HUES6 (cell line): ENCODE measurements at regions not wholly inside any gene's neighbourhood (a gene's known extent, or its start where the extent isn't known, plus 50 kb on each side); places are given as distances from the start of the nearest gene placed in this dataset.
"Not testable (repeated sequence)": the region's sequence is repeated elsewhere in the genome, so short reads cannot be mapped to it uniquely, and the experiment has no call there.

ENCODE experiments used
- H3K27ac ChIP-seq: 2 replicates; pipeline ENCODE4 v1.7.0; 2013; ENCODE audit warnings: low read depth, mild to moderate bottlenecking, low read length, inconsistent platforms
- H3K27me3 ChIP-seq: 2 replicates; pipeline ENCODE4 v1.6.1; 2013; ENCODE audit warnings: low read length; ENCODE audit not compliant: control insufficient read depth, insufficient read depth
- H3K36me3 ChIP-seq: 2 replicates; pipeline ENCODE4 v1.6.1; 2013; ENCODE audit warnings: low read length; ENCODE audit not compliant: control insufficient read depth, insufficient read depth
- H3K4me1 ChIP-seq: 2 replicates; pipeline ENCODE4 v1.6.1; 2013; ENCODE audit warnings: low read length; ENCODE audit not compliant: control insufficient read depth, insufficient read depth
- H3K4me3 ChIP-seq: 2 replicates; pipeline ENCODE4 v1.5.1; 2013; ENCODE audit warnings: low read depth, low read length
- H3K9ac ChIP-seq: one replicate; pipeline ENCODE4 v1.6.1; 2013; ENCODE audit warnings: mild to moderate bottlenecking, low read length
- H3K9me3 ChIP-seq: 2 replicates; pipeline ENCODE4 v1.6.1; 2013; ENCODE audit warnings: low read depth, low read length; ENCODE audit not compliant: control insufficient read depth, insufficient read depth

GRCh38 chr13:19053561-19053960, 128.1 kb downstream of the TUBA3C start:
- Histone ChIP-seq H3K4me1 (no peaks in the 10 kb centered on the region), H3K27ac (no peak overlapping the region), H3K9me3 (peaks cover 93% of the 10 kb centered on the region), H3K4me3 (no peak overlapping the region), H3K36me3 (no peaks in the 10 kb centered on the region), H3K9ac (no peak overlapping the region), H3K27me3 (no peaks in the 10 kb centered on the region)

DNA sequence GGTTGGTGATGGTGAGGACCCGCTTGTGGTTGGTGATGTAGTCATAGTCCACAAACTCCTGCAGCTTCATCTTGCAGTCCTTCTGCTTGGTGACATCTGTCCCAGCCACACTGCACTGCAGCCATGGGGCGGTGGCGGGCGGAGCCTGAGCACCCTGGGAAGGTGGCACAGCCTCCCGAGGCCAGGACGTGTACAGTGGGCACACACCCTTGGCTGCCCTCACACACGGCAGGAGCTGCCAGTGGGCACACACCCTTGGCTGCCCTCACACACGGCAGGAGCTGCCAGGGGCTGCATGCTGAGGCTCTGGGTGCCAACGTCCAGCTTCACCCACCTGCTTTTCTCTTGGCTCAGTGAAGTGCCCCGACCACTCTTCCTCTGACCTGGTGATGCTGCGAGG, 128.7 kb downstream of the TUBA3C start:
- no peaks in the 10 kb centered on the region for H3K4me1 ChIP-seq
- H3K27ac ChIP-seq, result no peak overlapping the region
- H3K9ac ChIP-seq, result no peak overlapping the region
- H3K27me3 ChIP-seq, result no peaks in the 10 kb centered on the region
- peaks cover 93% of the 10 kb centered on the region for H3K9me3 ChIP-seq
- H3K36me3 ChIP-seq, result no peaks in the 10 kb centered on the region
- H3K4me3 ChIP-seq, result no peak overlapping the region

DNA sequence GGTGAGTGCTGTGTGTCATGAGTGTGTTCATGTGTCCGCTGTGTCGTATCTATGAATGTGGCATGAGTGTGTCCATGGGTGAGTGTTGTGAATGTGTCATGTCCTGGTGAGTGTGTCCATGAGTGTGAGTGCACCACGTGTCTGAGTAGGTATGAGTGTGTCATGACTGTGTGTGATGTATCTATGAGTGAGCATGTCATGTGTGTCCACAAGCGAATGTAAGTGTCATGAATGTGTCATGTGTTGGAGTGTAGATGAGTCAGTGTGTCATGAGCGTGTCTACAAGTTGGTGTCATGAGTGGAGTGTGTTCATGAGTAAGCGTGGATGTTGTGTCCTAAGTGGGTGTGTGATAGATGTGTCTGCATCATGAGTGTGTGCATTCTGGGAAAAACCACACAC, 129.4 kb downstream of the TUBA3C start:
- Histone ChIP-seq H3K36me3 (no peaks in the 10 kb centered on the region), H3K27me3 (no peaks in the 10 kb centered on the region), H3K4me3 (no peak overlapping the region), H3K4me1 (no peaks in the 10 kb centered on the region), H3K9me3 (peaks cover 93% of the 10 kb centered on the region), H3K27ac (no peak overlapping the region), H3K9ac (no peak overlapping the region)

GRCh38 chr13:19050901-19051300, 130.7 kb downstream of the TUBA3C start:
- Histone ChIP-seq H3K27me3 (no peaks in the 10 kb centered on the region), H3K36me3 (no peaks in the 10 kb centered on the region), H3K9ac (no peak overlapping the region), H3K27ac (no peak overlapping the region), H3K4me3 (no peak overlapping the region), H3K4me1 (no peaks in the 10 kb centered on the region), H3K9me3 (peaks cover 86% of the 10 kb centered on the region)

DNA sequence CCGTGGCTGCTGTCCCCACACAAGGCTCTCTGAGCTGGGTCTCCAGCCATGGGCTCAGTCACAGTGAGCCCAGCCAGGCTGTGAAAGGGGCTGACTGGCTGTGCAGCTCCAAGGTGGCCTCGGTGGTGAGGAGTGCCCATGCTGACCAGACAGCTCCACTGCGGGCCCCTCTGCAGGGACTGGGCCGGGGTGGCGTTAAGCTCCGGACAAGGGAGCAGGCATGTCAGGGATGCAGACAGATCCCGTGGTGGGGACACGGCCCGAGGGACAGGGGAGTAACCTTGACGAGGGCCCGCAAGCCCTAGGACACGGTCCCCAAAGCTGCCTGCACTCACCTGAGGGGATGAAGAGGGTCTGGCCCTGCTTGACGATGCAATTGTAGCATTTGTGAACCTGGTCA, 132.0 kb downstream of the TUBA3C start:
- H3K4me1 ChIP-seq, H3K9ac ChIP-seq, H3K4me3 ChIP-seq, H3K27me3 ChIP-seq, H3K36me3 ChIP-seq, H3K27ac ChIP-seq: not testable (repeated sequence)
- H3K9me3 ChIP-seq, result peaks cover 78% of the 10 kb centered on the region

GRCh38 chr13:19048381-19048780, 133.2 kb downstream of the TUBA3C start:
- Histone ChIP-seq H3K27me3 (no peaks in the 10 kb centered on the region), H3K4me3 (no peak overlapping the region), H3K27ac (no peak overlapping the region), H3K9ac (no peak overlapping the region), H3K36me3 (no peaks in the 10 kb centered on the region), H3K4me1 (no peaks in the 10 kb centered on the region), H3K9me3 (peaks cover 74% of the 10 kb centered on the region)

DNA sequence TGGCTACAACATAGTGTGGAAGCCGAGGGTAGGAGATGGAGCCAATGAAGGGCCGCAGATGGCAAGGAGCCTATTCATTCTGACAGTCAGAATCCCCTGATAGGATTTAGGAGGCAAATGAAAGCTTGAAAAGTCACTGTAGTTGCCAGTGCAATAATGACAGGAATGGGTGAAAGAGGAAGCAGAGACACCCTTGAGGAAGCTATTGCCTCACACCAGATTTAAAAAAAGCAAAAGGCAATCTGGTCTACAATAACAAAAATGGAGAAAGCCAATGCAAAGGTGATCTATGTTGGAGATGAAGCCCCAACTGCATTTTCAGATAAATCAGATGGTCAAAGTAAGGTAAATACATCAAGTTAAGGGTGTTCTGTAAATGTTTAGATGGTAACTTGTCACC, 158.5 kb downstream of the TUBA3C start:
- peaks cover 34% of the 10 kb centered on the region; the same call in 1 of the 2 replicates for H3K9me3 ChIP-seq
- no peak overlapping the region for H3K9ac ChIP-seq
- H3K27ac ChIP-seq, result no peak overlapping the region
- H3K27me3 ChIP-seq, result no peaks in the 10 kb centered on the region; the same call in 1 of the 2 replicates
- H3K4me1 ChIP-seq, result no peaks in the 10 kb centered on the region
- H3K4me3 ChIP-seq, result no peak overlapping the region
- no peaks in the 10 kb centered on the region for H3K36me3 ChIP-seq

DNA sequence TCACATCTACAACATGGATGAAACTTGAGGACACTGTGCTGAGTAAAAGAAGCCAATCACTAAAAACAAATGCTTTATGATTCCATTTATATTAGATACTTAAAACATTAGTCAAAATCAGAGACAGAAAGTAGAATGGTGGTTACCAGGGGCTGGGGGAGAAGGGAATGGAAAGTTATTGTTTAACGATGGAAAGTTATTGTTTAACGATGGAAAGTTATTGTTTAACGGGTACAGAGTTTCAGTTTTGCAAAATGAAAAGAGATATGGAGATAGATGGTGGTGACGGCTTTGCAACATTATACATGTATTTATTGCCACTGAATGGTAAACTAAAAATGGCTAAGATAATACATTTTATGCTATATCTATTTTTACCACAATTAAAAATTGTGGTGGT, 160.6 kb downstream of the TUBA3C start:
- H3K27ac ChIP-seq, result no peak overlapping the region
- no peak overlapping the region for H3K9ac ChIP-seq
- H3K9me3 ChIP-seq, result peaks cover 40% of the 10 kb centered on the region; the same call in 1 of the 2 replicates
- H3K4me3 ChIP-seq, result no peak overlapping the region
- H3K27me3 ChIP-seq, result no peaks in the 10 kb centered on the region; the same call in 1 of the 2 replicates
- no peaks in the 10 kb centered on the region for H3K36me3 ChIP-seq
- no peaks in the 10 kb centered on the region for H3K4me1 ChIP-seq

GRCh38 chr13:18998389-18998788, 183.2 kb downstream of the TUBA3C start:
- Histone ChIP-seq H3K9ac (no peak overlapping the region), H3K4me3 (no peak overlapping the region), H3K36me3 (no peaks in the 10 kb centered on the region), H3K27ac (no peak overlapping the region), H3K4me1 (no peaks in the 10 kb centered on the region), H3K27me3 (no peaks in the 10 kb centered on the region), H3K9me3 (peaks cover 83% of the 10 kb centered on the region)

GRCh38 chr13:18996627-18997051, 185.0 kb downstream of the TUBA3C start:
- Histone ChIP-seq H3K36me3 (no peaks in the 10 kb centered on the region), H3K4me3 (no peak overlapping the region), H3K27ac (no peak overlapping the region), H3K27me3 (no peaks in the 10 kb centered on the region), H3K9ac (no peak overlapping the region), H3K9me3 (peaks cover 85% of the 10 kb centered on the region), H3K4me1 (no peaks in the 10 kb centered on the region)

GRCh38 chr13:18996221-18996620, 185.4 kb downstream of the TUBA3C start:
- no peak overlapping the region for H3K27ac ChIP-seq
- H3K4me1 ChIP-seq, result no peaks in the 10 kb centered on the region
- H3K9ac ChIP-seq, result no peak overlapping the region
- H3K9me3 ChIP-seq, result peaks cover 84% of the 10 kb centered on the region
- no peaks in the 10 kb centered on the region for H3K27me3 ChIP-seq
- H3K36me3 ChIP-seq, result no peaks in the 10 kb centered on the region
- H3K4me3 ChIP-seq, result no peak overlapping the region
